EL (cell line): ENCODE measurements at regions not wholly inside any gene's neighbourhood (a gene's known extent, or its start where the extent isn't known, plus 50 kb on each side); places are given as distances from the start of the nearest gene placed in this dataset.

Source experiments
- DNase-seq: peaks from one replicate; pipeline ENCODE4 v3.0.0-alpha.2; 2016

GRCh38 chr3:76011121-76011520, 225.8 kb upstream of the ZNF717 start:
- no peak for DNase-seq

- no peak for DNase-seq
These were observed 230.1 kb upstream of the ZNF717 start for GRCh38 chr3:76015496-76015895.

- DNase-seq, result no peak
These were observed 230.8 kb upstream of the ZNF717 start for GRCh38 chr3:76016111-76016510.

GRCh38 chr3:76016769-76017439, 231.6 kb upstream of the ZNF717 start:
- DNase-seq, result no peak

GRCh38 chr3:76021376-76021775, 236.0 kb upstream of the ZNF717 start:
- DNase-seq, result no peak

- DNase-seq, result peak; percentile 20
These were observed 239.3 kb upstream of the ZNF717 start for GRCh38 chr3:76024640-76025039.

GRCh38 chr3:76025561-76025960, 240.2 kb upstream of the ZNF717 start:
- no peak for DNase-seq

- no peak for DNase-seq
These were observed 241.0 kb upstream of the ZNF717 start for GRCh38 chr3:76026379-76026778.

GRCh38 chr3:76028774-76029173, 243.4 kb upstream of the ZNF717 start:
- no peak for DNase-seq

- no peak for DNase-seq
These were observed 249.3 kb upstream of the ZNF717 start for GRCh38 chr3:76034649-76035048.

- no peak for DNase-seq
These were observed 249.8 kb upstream of the ZNF717 start for GRCh38 chr3:76035117-76035516.

GRCh38 chr3:76038949-76039348, 253.6 kb upstream of the ZNF717 start:
- DNase-seq, result no peak

- peak; percentile 25 for DNase-seq
These were observed 254.1 kb upstream of the ZNF717 start for GRCh38 chr3:76039431-76039830.

- peak; percentile 70 for DNase-seq
These were observed 255.6 kb upstream of the ZNF717 start for GRCh38 chr3:76040946-76041345.

- DNase-seq, result no peak
These were observed 258.4 kb upstream of the ZNF717 start for GRCh38 chr3:76043746-76044145.

- DNase-seq, result peak; percentile 49
These were observed 259.6 kb upstream of the ZNF717 start for GRCh38 chr3:76044601-76045600.

GRCh38 chr3:76047368-76047767, 262.0 kb upstream of the ZNF717 start:
- no peak for DNase-seq

GRCh38 chr3:76049776-76050175, 264.4 kb upstream of the ZNF717 start:
- DNase-seq, result no peak

- no peak for DNase-seq
These were observed 265.8 kb upstream of the ZNF717 start for GRCh38 chr3:76051145-76051544.

GRCh38 chr3:76054404-76054803, 269.1 kb upstream of the ZNF717 start:
- no peak for DNase-seq

GRCh38 chr3:76061654-76062053, 276.3 kb upstream of the ZNF717 start:
- no peak for DNase-seq

GRCh38 chr3:76063019-76063418, 277.7 kb upstream of the ZNF717 start:
- peak; percentile 75 for DNase-seq

- DNase-seq, result no peak
These were observed 278.5 kb upstream of the ZNF717 start for GRCh38 chr3:76063811-76064210.

GRCh38 chr3:76065964-76066363, 280.6 kb upstream of the ZNF717 start:
- DNase-seq, result no peak
